Fibroblast of pulmonary artery (primary cell): ENCODE measurements at regions not wholly inside any gene's neighbourhood (a gene's known extent, or its start where the extent isn't known, plus 50 kb on each side); places are given as distances from the start of the nearest gene placed in this dataset.

Source experiments
- DNase-seq: peaks from one replicate; pipeline ENCODE4 v3.0.0-alpha.2; 2010; ENCODE audit warnings: low read depth
- H3K4me3 ChIP-seq: replicated peaks from 2 replicates; pipeline ENCODE4 v1.5.1; 2011; ENCODE audit warnings: low read depth, mild to moderate bottlenecking, control low read depth, low read length, moderate library complexity
- TF ChIP-seq, protein P1 (sequence below): IDR thresholded peaks from 2 replicates; pipeline ENCODE4 v1.5.1; 2011; ENCODE audit warnings: mild to moderate bottlenecking, control low read depth, low read length, inconsistent platforms; ENCODE audit errors: missing control alignments

DNA sequence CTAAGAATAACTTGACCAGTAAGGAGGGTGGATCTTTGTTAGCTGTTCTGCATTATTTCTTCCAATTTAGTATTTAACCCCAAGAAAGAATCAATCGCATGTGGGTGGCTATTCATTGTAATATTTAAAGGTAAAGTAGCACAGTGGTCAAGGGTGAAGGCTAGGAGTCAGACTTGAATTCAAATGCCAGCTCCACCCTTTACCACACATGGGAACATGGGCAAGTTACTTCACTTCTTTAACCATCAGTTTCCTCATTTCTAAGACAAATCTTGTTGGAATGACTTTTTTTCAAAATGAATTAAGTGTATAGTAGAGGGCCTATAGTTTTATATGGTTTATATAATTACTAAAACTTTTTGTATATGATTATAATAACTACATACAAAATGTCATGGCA lies 71.3 kb upstream of the S1PR1 start:
- TF ChIP-seq, protein P1, sequence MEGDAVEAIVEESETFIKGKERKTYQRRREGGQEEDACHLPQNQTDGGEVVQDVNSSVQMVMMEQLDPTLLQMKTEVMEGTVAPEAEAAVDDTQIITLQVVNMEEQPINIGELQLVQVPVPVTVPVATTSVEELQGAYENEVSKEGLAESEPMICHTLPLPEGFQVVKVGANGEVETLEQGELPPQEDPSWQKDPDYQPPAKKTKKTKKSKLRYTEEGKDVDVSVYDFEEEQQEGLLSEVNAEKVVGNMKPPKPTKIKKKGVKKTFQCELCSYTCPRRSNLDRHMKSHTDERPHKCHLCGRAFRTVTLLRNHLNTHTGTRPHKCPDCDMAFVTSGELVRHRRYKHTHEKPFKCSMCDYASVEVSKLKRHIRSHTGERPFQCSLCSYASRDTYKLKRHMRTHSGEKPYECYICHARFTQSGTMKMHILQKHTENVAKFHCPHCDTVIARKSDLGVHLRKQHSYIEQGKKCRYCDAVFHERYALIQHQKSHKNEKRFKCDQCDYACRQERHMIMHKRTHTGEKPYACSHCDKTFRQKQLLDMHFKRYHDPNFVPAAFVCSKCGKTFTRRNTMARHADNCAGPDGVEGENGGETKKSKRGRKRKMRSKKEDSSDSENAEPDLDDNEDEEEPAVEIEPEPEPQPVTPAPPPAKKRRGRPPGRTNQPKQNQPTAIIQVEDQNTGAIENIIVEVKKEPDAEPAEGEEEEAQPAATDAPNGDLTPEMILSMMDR, result no peak
- no peak overlapping the region for H3K4me3 ChIP-seq
- no peak for DNase-seq

DNA sequence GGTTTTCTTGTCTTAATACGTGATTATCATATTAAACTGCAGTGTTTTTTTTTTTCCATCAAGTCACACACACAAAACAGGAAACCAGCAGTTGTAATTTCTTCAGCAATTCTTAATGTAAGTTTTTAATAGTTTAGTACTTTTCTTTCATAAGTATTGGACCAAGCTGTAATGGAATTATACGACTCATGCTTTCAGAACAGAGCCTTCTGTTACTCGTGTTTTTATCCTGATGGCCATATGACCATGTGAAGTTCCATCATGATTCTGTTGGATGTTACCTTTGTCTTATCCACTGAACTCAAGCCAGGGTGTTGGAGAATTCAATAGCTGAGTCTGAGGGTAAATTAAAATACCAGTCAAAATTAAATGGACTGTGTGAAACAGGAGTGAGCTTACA lies 72.0 kb upstream of the S1PR1 start:
- TF ChIP-seq, protein P1, result no peak
- DNase-seq, result no peak
- no peak overlapping the region for H3K4me3 ChIP-seq

DNA sequence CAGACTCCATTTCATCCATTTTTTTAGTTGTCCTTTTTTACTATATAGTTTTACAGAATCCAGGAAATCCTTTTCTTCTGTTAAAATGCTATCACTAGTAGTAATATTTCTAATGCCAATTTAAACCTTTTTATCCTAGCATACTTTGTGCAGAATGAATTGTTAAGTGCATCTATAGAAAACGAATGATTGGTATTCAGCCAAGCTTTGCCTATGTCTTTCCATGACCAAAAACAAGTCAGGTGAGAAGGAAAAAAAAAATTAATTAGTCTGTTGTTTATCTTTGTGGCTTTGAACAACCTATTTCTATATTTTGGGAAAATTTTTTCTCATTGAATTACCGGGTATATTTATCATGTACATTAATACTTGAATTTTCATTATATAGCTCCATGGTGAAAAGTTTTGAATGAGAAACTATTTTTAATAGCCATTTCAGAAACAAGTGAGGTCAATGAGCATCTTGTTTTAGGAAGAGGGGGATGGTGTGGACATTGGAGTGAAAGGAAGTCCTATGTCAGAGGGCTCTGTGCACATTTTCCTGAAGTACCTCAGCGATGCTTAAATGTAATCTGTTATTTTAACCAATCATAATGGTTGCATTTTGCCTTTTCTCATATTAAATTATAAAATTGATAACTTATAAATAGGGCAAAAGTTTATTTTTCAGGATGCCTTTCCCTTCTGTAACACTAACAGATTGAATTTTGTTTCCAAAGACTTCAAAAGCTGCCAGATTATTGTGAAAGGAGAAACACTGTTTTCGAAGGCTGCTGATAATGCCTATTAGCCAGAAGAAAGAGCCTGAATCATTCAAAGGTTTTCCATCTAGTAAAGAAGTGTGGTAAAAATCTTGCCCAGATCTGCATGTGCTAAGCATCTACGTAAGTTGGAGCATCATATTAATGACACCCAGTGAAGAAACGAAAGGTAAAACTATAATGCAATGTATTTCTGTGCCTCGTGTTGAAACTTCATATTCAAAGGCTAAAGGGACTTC lies 73.8 kb upstream of the S1PR1 start:
- no peak overlapping the region for H3K4me3 ChIP-seq
- TF ChIP-seq, protein P1, result no peak
- no peak for DNase-seq

DNA sequence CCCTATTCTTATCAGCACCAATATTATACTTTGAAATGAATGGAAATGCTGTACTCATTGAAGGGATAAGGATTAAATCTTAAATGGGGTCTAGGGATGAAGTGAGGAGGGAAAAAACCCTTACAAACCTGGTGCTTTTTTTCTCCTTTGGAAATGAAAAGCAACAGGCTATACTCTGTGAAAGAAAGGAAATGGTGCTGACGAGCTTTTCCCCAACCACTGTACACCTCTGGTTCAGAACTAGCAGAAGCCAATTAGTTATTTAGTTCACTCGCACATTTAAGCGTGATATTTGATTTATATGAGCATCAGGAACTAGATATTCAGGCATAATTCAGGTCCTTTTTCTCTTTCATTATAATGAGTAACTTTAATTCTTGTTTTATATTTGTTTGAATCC lies 74.5 kb upstream of the S1PR1 start:
- no peak overlapping the region for H3K4me3 ChIP-seq
- TF ChIP-seq, protein P1, result no peak

DNA sequence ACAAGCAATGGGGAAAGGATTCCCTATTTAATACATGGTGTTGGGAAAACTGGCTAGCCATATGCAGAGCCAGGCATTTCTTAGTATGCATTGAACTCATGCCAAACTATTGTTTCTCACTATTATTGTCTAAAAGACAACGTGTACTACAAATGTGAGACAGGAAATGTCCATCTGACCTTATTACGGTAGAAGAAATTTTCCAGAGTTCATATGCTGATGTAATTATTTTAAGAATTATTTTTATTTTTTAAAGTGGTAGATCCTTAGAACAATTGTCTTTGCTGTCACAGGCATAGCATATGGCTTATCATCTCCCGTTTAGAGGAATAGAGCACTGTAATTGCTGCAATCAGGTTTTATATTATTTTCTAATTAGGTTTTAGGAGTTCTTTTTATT lies 75.2 kb upstream of the S1PR1 start:
- DNase-seq, result peak; percentile 89
- TF ChIP-seq, protein P1, result no peak
- H3K4me3 ChIP-seq, result no peak overlapping the region

More for the DNA sequence above, 74.5 kb upstream of the S1PR1 start:
- no peak for DNase-seq

DNA sequence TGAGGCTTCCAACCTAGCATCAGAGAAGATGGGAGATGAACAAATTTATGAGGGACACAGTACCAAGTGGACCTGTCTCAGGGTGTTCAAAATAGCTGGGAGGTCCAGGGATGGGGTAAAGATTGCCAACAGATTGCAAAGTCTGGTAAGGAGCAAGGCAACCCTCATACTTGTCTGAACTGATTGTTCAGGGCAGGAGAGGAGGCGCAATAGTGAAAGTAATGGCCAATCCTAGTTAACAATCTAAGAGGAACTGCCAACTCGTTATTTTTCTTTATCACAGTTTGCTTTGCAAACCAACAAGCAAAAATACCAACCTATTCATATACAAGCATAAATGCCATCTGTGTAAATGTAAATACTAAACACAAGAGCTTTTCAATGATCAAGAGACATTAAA lies 78.4 kb upstream of the S1PR1 start:
- TF ChIP-seq, protein P1, result no peak
- no peak overlapping the region for H3K4me3 ChIP-seq
- DNase-seq, result no peak
